Panc1 (cell line): ENCODE measurements at regions not wholly inside any gene's neighbourhood (a gene's known extent, or its start where the extent isn't known, plus 50 kb on each side); places are given as distances from the start of the nearest gene placed in this dataset.

ENCODE experiments used
- ATAC-seq: fragments of 200-7000 bp; cut with Tn5 transposase; 2 replicates; pipeline ENCODE4 v1.9.1; 2020; ENCODE audit warnings: mild to moderate bottlenecking, moderate library complexity
- BruUV-seq: library from RNA; stranded (reverse); fragments of 400-500 nt; replicated peaks from 2 replicates; lab custom pipeline; 2021; lab: Mats Ljungman, UMichigan
- CTCF ChIA-PET: fragments of 300-600 bp; sonication (Branson Sonifier 250); formaldehyde crosslinking; loops from one replicate; lab custom pipeline; 2022; ENCODE audit warnings: antibody characterized with exemption; lab: Charles Lee
- POLR2A ChIA-PET: fragments of 300-600 bp; sonication (Branson Sonifier 250); formaldehyde crosslinking; loops from one replicate; lab custom pipeline; 2022; ENCODE audit warnings: antibody characterized with exemption; lab: Charles Lee
- DNase-seq: peaks from one replicate; pipeline ENCODE4 v3.0.0-alpha.2; 2010; ENCODE audit warnings: low read depth, low spot score
- H3K27ac ChIP-seq: 2 replicates; pipeline ENCODE4 v1.5.1; 2011; ENCODE audit warnings: mild to moderate bottlenecking, low read length, inconsistent platforms
- H3K27me3 ChIP-seq: fragments of 200-500 bp; sonication (Bioruptor generic); 2 replicates; pipeline ENCODE4 v1.6.0; 2014; ENCODE audit warnings: low read length, inconsistent platforms; ENCODE audit not compliant: control insufficient read depth, insufficient read depth
- H3K36me3 ChIP-seq: fragments of 200-500 bp; sonication (Bioruptor generic); 2 replicates; pipeline ENCODE4 v1.5.1; 2014; ENCODE audit warnings: inconsistent platforms, mild to moderate bottlenecking, low read length, moderate library complexity; ENCODE audit not compliant: control insufficient read depth, insufficient read depth
- H3K4me1 ChIP-seq: 2 replicates; pipeline ENCODE4 v1.5.1; 2011; ENCODE audit warnings: inconsistent platforms, mild to moderate bottlenecking, low read length, moderate library complexity; ENCODE audit not compliant: control insufficient read depth, insufficient read depth
- H3K4me3 ChIP-seq, 2 experiments: 2 replicates each; pipeline ENCODE4 v1.5.1; 2011 to 2012; ENCODE audit warnings: low read depth in 2 of 2, low read length in 2 of 2, mild to moderate bottlenecking in 2 of 2, inconsistent platforms in 1 of 2, moderate library complexity in 1 of 2
- H3K9me3 ChIP-seq: fragments of 200-500 bp; sonication (Bioruptor generic); 2 replicates; pipeline ENCODE4 v1.5.1; 2014; ENCODE audit warnings: low read depth, mild to moderate bottlenecking, inconsistent platforms, low read length, moderate library complexity; ENCODE audit not compliant: control insufficient read depth, insufficient read depth
- CTCF ChIP-seq: fragments of 450-650 bp; IDR thresholded peaks from 2 replicates; pipeline ENCODE4 v1.5.1; 2017; ENCODE audit warnings: mild to moderate bottlenecking
- POLR2AphosphoS5 ChIP-seq: IDR thresholded peaks from 2 replicates; pipeline ENCODE4 v1.6.1; 2012; ENCODE audit warnings: mild to moderate bottlenecking, low read depth, low read length, moderate library complexity
- REST ChIP-seq, 2 experiments: IDR thresholded peaks; 2 replicates each; pipeline ENCODE4 v1.6.1; 2011 to 2012; ENCODE audit warnings: low read depth in 2 of 2, control low read depth in 1 of 2, low read length in 1 of 2, mild to moderate bottlenecking in 1 of 2, moderate library complexity in 1 of 2; ENCODE audit not compliant: insufficient read depth in 1 of 2
- SIN3A ChIP-seq: IDR thresholded peaks from 2 replicates; pipeline ENCODE4 v1.6.1; 2012; ENCODE audit warnings: low read depth, mild to moderate bottlenecking, low read length, moderate library complexity, borderline replicate concordance; ENCODE audit not compliant: insufficient read depth
- TCF7L2 ChIP-seq: IDR thresholded peaks from 2 replicates; pipeline ENCODE4 v1.6.1; 2011; ENCODE audit warnings: mild to moderate bottlenecking, low read depth, low read length, inconsistent platforms
- in situ Hi-C: cut with HindIII; loops from 2 replicates; pipeline ENCODE4 v1.10.0; 2016; ENCODE audit warnings: low sequenced_read_pairs, low pct_unique_long_range_greater_than_20kb
- intact Hi-C: fragments of 100-400 bp; cut with micrococcal nuclease; formaldehyde crosslinking; loops from one replicate; pipeline ENCODE4 v1.10.0; 2022; ENCODE audit not compliant: unreplicated experiment

GRCh38 chr10:2356670-2357069 lies 619.3 kb upstream of the ADARB2 start:
- intact Hi-C loops = no loop called here
- H3K27ac ChIP-seq = no peak overlapping the region
- POLR2A ChIA-PET = no interaction called here
- H3K9me3 ChIP-seq = no peaks in the 10 kb centered on the region
- no peak overlapping the region for H3K4me3 ChIP-seq
- no peak for DNase-seq
- BruUV-seq = no TSS peak
- no peak for ATAC-seq
- no peaks in the 10 kb centered on the region for H3K36me3 ChIP-seq
- peaks cover under 1% of the 10 kb centered on the region; the same call in 1 of the 2 replicates for H3K27me3 ChIP-seq
- CTCF ChIA-PET = no interaction called here
- no peaks in the 10 kb centered on the region for H3K4me1 ChIP-seq
- TF ChIP-seq SIN3A (no peak), POLR2AphosphoS5 (no peak), CTCF (no peak), REST (IDR thresholded peaks at IDR 0.05; ENCODE audit: insufficient read depth in 1 of 2, low read depth in 2 of 2, low read length in 1 of 2) (no peak), TCF7L2 (no peak)
- in situ Hi-C loops = no loop called here

GRCh38 chr10:2351566-2351965 lies 614.2 kb upstream of the ADARB2 start:
- ATAC-seq (no peak), DNase-seq (no peak)
- peak overlapping the region; percentile 30 to 49 for H3K4me3 ChIP-seq
- no peak overlapping the region for H3K27ac ChIP-seq
- H3K36me3 ChIP-seq = no peaks in the 10 kb centered on the region
- TF ChIP-seq POLR2AphosphoS5 (no peak), CTCF (no peak)
- BruUV-seq = no TSS peak
- ChIA-PET CTCF (no interaction called here), POLR2A (no interaction called here)
- H3K9me3 ChIP-seq = no peaks in the 10 kb centered on the region
- in situ Hi-C loops (no loop called here), intact Hi-C loops (no loop called here)
- H3K27me3 ChIP-seq = no peaks in the 10 kb centered on the region
- H3K4me1 ChIP-seq = no peaks in the 10 kb centered on the region; the same call in 1 of the 2 replicates
